CD4-positive, CD25-positive, alpha-beta regulatory T cell (primary cell): ENCODE measurements at regions not wholly inside any gene's neighbourhood (a gene's known extent, or its start where the extent isn't known, plus 50 kb on each side); places are given as distances from the start of the nearest gene placed in this dataset.
"Not testable (repeated sequence)": the region's sequence is repeated elsewhere in the genome, so short reads cannot be mapped to it uniquely, and the experiment has no call there.

Experiments
- ATAC-seq, 2 donors: fragments of 150-1000 bp; cut with Tn5 transposase; one replicate each; pipeline ENCODE4 v1.10.0; 2021; ENCODE audit warnings: low read depth in 2 of 2, moderate number of reproducible peaks in 2 of 2, moderate library complexity in 1 of 2
- DNase-seq, 3 donors: peaks; one replicate each; pipeline versions ENCODE4 v3.0.0 to v3.0.0-alpha.2; 2012 to 2022; ENCODE audit warnings: mixed read lengths in 1 of 3
- H3K27ac ChIP-seq: one replicate; pipeline ENCODE4 v1.7.0; 2013; ENCODE audit warnings: mild to moderate bottlenecking, low read length; ENCODE audit not compliant: insufficient read depth, poor library complexity, severe bottlenecking
- H3K27me3 ChIP-seq: one replicate; pipeline ENCODE4 v1.7.0; 2013; ENCODE audit warnings: low read length; ENCODE audit not compliant: control insufficient read depth, insufficient read depth
- H3K36me3 ChIP-seq: one replicate; pipeline ENCODE4 v1.7.0; 2013; ENCODE audit warnings: mild to moderate bottlenecking, low read length, moderate library complexity; ENCODE audit not compliant: control insufficient read depth, insufficient read depth
- H3K4me1 ChIP-seq: 2 replicates; pipeline ENCODE4 v1.7.0; 2013; ENCODE audit warnings: mild to moderate bottlenecking, low read length; ENCODE audit not compliant: insufficient read depth, control insufficient read depth, poor library complexity, severe bottlenecking
- H3K4me3 ChIP-seq: one replicate; pipeline ENCODE4 v1.7.0; 2013; ENCODE audit warnings: low read depth, mild to moderate bottlenecking, low read length, moderate library complexity
- H3K9me3 ChIP-seq, 2 experiments: 1 replicate in 1 of 2; 2 replicates in 1 of 2; pipeline ENCODE4 v1.7.0; 2013; ENCODE audit warnings: low read length in 2 of 2, mild to moderate bottlenecking in 1 of 2, moderate library complexity in 1 of 2; ENCODE audit not compliant: control insufficient read depth in 2 of 2
- H3K27ac Mint-ChIP-seq, 3 donors: one replicate each; pipeline ENCODE4 v1.8.0; 2020 to 2022; ENCODE audit warnings: mild to moderate bottlenecking in 3 of 3, mixed read lengths in 3 of 3, moderate library complexity in 2 of 3
- H3K27me3 Mint-ChIP-seq: one replicate; pipeline ENCODE4 v1.8.0; 2022; ENCODE audit warnings: mild to moderate bottlenecking, mixed read lengths
- H3K36me3 Mint-ChIP-seq: one replicate; pipeline ENCODE4 v1.8.0; 2020; ENCODE audit warnings: mixed read lengths
- H3K4me1 Mint-ChIP-seq, 4 donors: one replicate each; pipeline ENCODE4 v1.8.0; 2020 to 2022; ENCODE audit warnings: mixed read lengths in 4 of 4, mild to moderate bottlenecking in 1 of 4
- H3K4me3 Mint-ChIP-seq, 4 donors: one replicate each; pipeline ENCODE4 v1.8.0; 2020 to 2022; ENCODE audit warnings: mild to moderate bottlenecking in 4 of 4, mixed read lengths in 4 of 4, moderate library complexity in 3 of 4
- H3K9me3 Mint-ChIP-seq, 7 donors: one replicate each; pipeline ENCODE4 v1.8.0; 2020 to 2022; ENCODE audit warnings: mixed read lengths in 7 of 7, mild to moderate bottlenecking in 3 of 7, moderate library complexity in 2 of 7

GRCh38 chr1:166628259-166628658 is 211.0 kb upstream of the POGK start:
- Mint-ChIP-seq H3K9me3 (peaks cover 0 to 2% (median 0%) of the 10 kb centered on the region in 7 donors), H3K27me3 (no peaks in the 10 kb centered on the region), H3K4me1 (no peaks in the 10 kb centered on the region), H3K36me3 (no peaks in the 10 kb centered on the region), H3K27ac (no peak overlapping the region), H3K4me3 (no peak overlapping the region)
- Histone ChIP-seq H3K9me3 (no peaks in the 10 kb centered on the region), H3K27ac (no peak overlapping the region), H3K4me3 (no peak overlapping the region), H3K4me1 (no peaks in the 10 kb centered on the region), H3K36me3 (no peaks in the 10 kb centered on the region), H3K27me3 (no peaks in the 10 kb centered on the region)
- DNase-seq (no peak), ATAC-seq (no peak)

- Mint-ChIP-seq H3K9me3 (peaks cover 0 to 2% (median 0%) of the 10 kb centered on the region in 7 donors), H3K27ac (no peak overlapping the region), H3K4me1 (no peaks in the 10 kb centered on the region), H3K27me3 (no peaks in the 10 kb centered on the region), H3K36me3 (no peaks in the 10 kb centered on the region), H3K4me3 (no peak overlapping the region)
- Histone ChIP-seq H3K27ac (no peak overlapping the region), H3K36me3 (no peaks in the 10 kb centered on the region), H3K9me3 (no peaks in the 10 kb centered on the region), H3K27me3 (no peaks in the 10 kb centered on the region), H3K4me3 (no peak overlapping the region), H3K4me1 (no peaks in the 10 kb centered on the region)
- DNase-seq (no peak), ATAC-seq (no peak)
These were observed 209.3 kb upstream of the POGK start for GRCh38 chr1:166629946-166630345.

- no peak for DNase-seq
- Histone ChIP-seq H3K27me3 (no peaks in the 10 kb centered on the region), H3K4me3 (no peak overlapping the region), H3K4me1 (no peaks in the 10 kb centered on the region), H3K9me3 (no peaks in the 10 kb centered on the region), H3K36me3 (no peaks in the 10 kb centered on the region), H3K27ac (no peak overlapping the region)
- ATAC-seq = no peak
- Mint-ChIP-seq H3K27me3 (no peaks in the 10 kb centered on the region), H3K9me3 (peaks cover 0 to 2% (median 0%) of the 10 kb centered on the region in 7 donors), H3K27ac (no peak overlapping the region), H3K36me3 (no peaks in the 10 kb centered on the region), H3K4me3 (no peak overlapping the region), H3K4me1 (no peaks in the 10 kb centered on the region)
These were observed 208.9 kb upstream of the POGK start for GRCh38 chr1:166630369-166630768.

- ATAC-seq (no peak), DNase-seq (no peak)
- Mint-ChIP-seq H3K27me3 (no peaks in the 10 kb centered on the region), H3K36me3 (no peaks in the 10 kb centered on the region), H3K4me1 (peaks cover 0 to 3% (median 0%) of the 10 kb centered on the region in 4 donors), H3K9me3 (peaks cover 0 to 9% (median 0%) of the 10 kb centered on the region in 7 donors), H3K4me3 (no peak overlapping the region), H3K27ac (no peak overlapping the region)
- Histone ChIP-seq H3K4me1 (no peaks in the 10 kb centered on the region), H3K4me3 (no peak overlapping the region), H3K27ac (no peak overlapping the region), H3K36me3 (no peaks in the 10 kb centered on the region), H3K9me3 (no peaks in the 10 kb centered on the region), H3K27me3 (no peaks in the 10 kb centered on the region)
These were observed 201.1 kb upstream of the POGK start for GRCh38 chr1:166638137-166638536.

GRCh38 chr1:166657228-166657627 is 182.0 kb upstream of the POGK start:
- H3K4me1 ChIP-seq, H3K27me3 Mint-ChIP-seq, H3K9me3 ChIP-seq, H3K4me3 Mint-ChIP-seq, H3K36me3 ChIP-seq, H3K27ac ChIP-seq, H3K4me3 ChIP-seq, H3K27ac Mint-ChIP-seq, DNase-seq, ATAC-seq, H3K4me1 Mint-ChIP-seq, H3K9me3 Mint-ChIP-seq, H3K36me3 Mint-ChIP-seq, H3K27me3 ChIP-seq: not testable (repeated sequence)

GRCh38 chr1:166666790-166667189 is 172.5 kb upstream of the POGK start:
- not testable (repeated sequence) for H3K4me1 Mint-ChIP-seq, H3K27ac Mint-ChIP-seq, H3K27me3 ChIP-seq, DNase-seq, H3K4me3 Mint-ChIP-seq, H3K36me3 ChIP-seq, ATAC-seq, H3K4me3 ChIP-seq, H3K27ac ChIP-seq, H3K4me1 ChIP-seq, H3K27me3 Mint-ChIP-seq, H3K9me3 ChIP-seq, H3K9me3 Mint-ChIP-seq, H3K36me3 Mint-ChIP-seq

GRCh38 chr1:166667600-166667999 is 171.7 kb upstream of the POGK start:
- not testable (repeated sequence) for H3K4me3 Mint-ChIP-seq, H3K4me1 Mint-ChIP-seq, H3K27ac ChIP-seq

GRCh38 chr1:166671627-166672026 is 167.6 kb upstream of the POGK start:
- Histone ChIP-seq H3K4me1 (no peaks in the 10 kb centered on the region), H3K36me3 (no peaks in the 10 kb centered on the region), H3K9me3 (no peaks in the 10 kb centered on the region), H3K27ac (no peak overlapping the region), H3K27me3 (no peaks in the 10 kb centered on the region), H3K4me3 (no peak overlapping the region)
- Mint-ChIP-seq H3K9me3 (peaks cover 0 to 6% (median 0%) of the 10 kb centered on the region in 7 donors), H3K27ac (no peak overlapping the region), H3K4me1 (peaks cover 5 to 11% (median 9%) of the 10 kb centered on the region in 4 donors), H3K4me3 (no peak overlapping the region), H3K27me3 (peaks cover 9% of the 10 kb centered on the region), H3K36me3 (no peaks in the 10 kb centered on the region)
- DNase-seq = no peak
- no peak for ATAC-seq

More at GRCh38 chr1:166667600-166667999, 171.7 kb upstream of the POGK start:
- H3K27ac Mint-ChIP-seq, H3K27me3 ChIP-seq, H3K9me3 ChIP-seq, ATAC-seq, H3K4me3 ChIP-seq, H3K36me3 Mint-ChIP-seq, DNase-seq, H3K4me1 ChIP-seq, H3K9me3 Mint-ChIP-seq, H3K36me3 ChIP-seq, H3K27me3 Mint-ChIP-seq: not testable (repeated sequence)
